ENCODE measurements at regions not wholly inside any gene's neighbourhood (a gene's known extent, or its start where the extent isn't known, plus 50 kb on each side); places are given as distances from the start of the nearest gene placed in this dataset.

DNA sequence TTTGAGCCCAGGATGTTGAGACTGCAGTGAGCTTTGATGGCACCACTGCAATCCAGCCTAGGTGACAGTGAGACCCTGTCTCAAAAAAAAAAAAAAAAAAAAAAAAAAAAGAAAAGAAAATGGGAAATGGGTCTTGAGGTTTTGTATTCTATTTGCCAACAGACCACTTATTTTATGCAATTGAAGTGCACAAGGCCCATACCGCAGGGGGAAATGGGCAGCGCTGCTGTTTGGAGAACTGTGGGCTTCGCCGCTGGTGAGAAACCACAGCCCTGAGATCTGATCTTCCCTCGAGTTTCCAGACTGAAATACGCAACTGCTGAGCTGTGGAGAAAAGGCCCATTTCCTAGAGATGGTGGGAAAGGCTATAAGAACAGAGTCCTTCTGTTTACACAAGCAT, 512.0 kb downstream of the TCERG1L start:
- no peak for DNase-seq (ENCODE audit: low spot score)

DNA sequence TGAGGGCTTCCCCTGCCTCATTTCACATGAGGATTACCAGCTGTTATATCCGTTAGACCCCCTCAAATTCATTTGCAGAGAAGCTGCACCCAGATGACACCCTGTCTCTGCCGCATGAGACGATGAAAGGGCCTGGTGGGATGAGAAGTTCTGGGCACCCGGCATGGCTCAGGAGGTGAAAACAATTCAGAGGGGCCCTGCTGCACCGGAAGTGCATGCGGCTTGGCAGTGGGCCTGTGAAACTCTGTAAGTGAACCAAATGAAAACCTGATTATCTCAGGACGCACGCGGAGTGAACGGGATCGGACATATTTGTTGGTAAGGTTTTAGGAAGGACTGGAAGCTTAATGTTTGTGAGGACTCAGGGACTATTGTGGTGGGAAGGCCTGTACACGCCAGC, 511.2 kb downstream of the TCERG1L start:
- DNase-seq (ENCODE audit: low spot score), result no peak

DNA sequence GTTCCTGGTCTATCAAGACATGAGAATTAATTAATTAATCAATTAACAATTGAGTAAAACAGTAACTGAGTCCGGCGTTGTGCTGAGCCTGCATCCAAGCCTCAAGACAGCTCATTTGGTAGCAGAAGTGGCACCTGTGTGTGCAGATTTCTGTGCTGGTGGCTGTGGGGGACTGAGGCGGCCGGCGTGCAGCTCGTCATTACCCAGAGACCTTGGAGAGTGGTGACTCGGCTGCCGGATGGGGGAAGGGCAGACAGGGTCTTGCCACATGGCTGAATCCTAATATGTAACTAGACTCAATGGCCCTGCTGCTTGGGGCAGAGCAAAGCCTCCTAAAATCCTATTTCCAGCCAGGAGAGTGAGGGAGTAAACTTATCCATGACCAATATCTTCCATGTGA, 510.2 kb downstream of the TCERG1L start:
- DNase-seq (ENCODE audit: low spot score), result no peak

DNA sequence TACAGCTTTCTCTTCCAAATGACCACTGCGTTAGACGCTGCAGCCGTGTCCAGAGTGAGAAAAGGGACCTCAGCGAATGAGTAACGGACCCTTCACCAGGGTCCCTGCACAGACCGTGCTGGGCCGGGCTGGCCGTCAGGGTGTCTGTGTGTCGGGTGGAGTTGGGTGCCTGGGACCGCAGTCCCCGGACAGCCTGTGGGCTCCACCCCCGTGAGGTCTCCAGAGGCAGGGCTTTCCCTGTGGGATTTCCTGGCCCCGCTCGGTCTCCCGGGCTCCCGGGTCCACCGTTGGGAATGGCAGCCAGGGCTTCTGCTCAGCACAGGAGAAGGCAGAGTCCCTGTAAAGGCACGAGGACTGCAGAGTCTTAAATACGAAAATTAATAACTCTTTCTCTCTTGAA, 509.7 kb downstream of the TCERG1L start:
- DNase-seq (ENCODE audit: low spot score), result no peak

DNA sequence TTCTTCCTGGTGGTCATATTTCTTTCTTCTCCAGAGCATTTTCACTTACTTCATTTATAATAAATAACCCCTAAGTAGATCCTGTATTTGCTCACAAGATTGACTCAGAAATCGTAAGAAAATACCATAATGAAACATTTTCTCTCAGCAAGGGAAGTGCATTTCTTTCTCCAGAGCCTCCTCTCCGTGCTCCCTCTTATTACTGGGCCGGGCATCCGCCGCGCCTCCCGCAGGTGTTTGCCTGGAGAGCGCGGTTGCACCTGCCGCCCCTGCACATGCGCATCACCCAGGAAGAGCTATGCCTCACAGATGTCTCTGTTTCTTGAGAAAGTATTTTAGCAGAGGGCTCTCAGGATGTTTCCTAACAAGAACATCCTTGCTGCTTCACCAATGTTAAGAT, 509.2 kb downstream of the TCERG1L start:
- DNase-seq (ENCODE audit: low spot score), result no peak

DNA sequence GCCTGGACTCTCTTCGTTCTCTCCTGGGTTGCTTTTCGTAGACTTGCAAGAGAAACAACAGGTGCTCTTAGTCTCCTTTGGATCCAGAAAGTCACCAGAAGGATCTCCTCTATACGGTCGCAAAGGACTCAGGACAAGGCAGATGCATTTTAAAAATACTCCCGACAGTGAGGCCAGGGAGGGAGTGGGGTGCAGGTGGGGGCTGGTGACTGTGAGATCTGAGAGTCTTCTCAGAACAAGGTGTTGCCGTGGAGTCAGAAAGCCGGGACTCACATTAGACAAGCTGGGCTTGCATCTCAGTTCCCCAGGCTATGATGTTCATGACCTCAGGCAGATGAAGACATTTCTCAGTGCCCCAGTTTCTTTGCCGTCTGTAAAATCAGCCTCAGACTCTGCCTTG, 507.2 kb downstream of the TCERG1L start:
- DNase-seq (ENCODE audit: low spot score), result no peak

DNA sequence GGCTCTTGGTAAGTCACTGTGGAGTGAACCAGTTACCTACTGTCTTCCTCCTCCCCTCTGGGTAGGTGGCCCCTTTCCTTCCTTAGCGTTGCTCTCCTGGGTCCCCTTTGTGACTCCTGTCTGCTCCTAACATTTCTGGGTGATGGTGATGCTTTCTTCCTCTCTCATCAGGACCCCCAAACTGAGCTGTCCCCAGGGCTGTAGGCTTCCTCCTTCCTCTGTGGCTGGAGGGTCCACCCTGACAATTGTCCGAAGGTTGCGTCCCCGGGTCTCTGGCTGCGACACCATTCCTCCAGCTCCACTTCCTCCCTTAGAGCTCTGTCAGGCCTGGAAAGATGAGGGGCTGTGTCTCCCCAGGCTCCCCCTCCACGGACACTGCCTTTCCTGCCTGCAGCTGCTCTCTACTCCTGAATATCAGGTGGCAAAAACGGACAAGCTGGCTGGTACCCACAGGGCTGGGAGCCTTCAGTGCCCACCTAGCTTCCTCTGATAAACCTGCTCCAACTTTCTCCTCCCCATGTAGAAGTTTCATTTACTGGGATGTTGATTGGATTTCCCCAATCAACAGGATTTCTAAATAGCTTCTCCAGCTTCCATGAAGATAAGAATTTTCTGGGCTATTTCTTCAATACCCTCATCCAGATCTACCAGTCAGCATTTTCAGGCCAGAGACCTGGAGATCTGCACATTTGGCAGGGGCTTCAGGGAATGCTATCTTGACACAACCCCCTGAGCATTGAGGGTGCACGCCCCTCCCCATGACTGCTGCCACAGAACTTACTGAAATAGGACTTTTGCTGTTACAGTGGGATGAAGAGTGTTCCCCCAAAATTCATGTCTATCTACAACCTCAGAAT, 506.5 kb downstream of the TCERG1L start:
- DNase-seq (ENCODE audit: low spot score), result no peak

DNA sequence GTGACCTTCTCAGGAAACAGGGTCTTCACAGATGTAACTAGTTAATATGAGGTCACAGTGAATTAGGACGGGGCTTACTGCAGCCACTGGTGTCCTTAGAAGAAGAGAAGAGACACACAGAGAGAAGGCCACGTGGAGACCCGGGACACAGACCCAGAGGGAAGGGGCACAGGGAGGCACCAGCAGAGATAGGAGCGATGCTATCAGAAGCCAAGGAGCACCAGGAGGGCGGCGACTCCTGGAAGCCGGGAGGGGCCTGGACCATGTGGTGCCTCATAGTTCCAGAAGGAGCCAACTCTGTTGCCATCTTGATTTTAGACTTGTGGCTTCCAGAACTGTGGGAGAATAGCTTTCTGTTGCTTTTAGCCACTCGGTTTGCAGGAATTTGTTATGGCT, 505.9 kb downstream of the TCERG1L start:
- no peak for DNase-seq (ENCODE audit: low spot score)

DNA sequence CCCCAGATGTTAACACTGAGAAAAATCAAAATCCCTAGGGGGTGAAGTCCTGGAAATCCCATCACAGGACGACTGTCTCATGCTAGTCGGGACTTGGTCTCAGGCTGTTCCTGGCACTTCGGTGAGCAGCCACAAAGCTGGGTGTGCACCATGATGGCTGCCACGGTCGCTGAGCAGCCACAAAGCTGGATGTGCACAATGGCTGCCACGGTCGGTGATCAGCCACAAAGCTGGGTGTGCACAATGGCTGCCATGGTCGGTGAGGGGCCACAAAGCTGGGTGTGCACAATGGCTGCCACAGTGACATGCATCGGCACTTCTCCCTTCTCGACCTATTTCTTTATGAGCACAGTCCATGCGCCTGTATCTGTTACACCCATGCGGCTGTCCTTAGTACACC, 505.1 kb downstream of the TCERG1L start:
- no peak for DNase-seq (ENCODE audit: low spot score)

DNA sequence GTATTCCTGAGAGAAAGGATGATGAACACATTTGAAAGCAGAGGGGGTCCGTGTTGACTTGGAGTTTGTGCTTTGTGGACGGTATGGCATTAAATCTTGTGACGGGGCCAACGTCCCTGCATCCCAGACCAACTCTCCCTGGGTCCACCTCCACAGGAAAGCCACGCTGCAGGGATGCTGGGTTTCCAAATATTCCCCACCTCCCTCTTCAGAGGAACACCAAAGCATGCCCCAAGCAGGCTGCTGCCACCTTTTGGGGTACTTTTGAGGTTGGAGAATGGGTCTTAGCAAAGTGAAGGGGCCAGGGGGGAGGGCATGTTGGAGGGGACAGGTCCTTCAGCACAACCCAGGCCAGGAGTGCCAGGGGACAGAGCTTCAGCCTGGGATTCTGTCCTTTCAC, 504.4 kb downstream of the TCERG1L start:
- no peak for DNase-seq (ENCODE audit: low spot score)

DNA sequence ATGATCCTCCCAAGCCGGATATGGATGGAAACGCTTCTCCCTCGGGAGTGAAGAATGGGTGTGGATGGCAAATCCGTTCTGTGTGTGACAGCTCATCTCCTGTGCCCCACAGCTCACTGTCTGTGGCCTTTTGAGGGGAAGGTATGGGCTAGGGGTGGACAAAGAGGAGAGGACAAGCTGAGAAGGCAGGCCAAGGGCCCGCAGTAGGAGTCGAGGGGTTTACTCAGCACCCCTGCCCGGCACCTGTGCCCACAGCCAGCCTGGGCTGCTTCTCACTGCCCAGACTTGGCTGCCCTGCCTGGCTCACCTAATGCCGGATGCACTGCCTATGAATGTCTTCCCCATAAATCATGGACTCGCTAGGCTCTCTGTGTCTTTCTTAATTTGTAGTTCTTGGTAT, 503.8 kb downstream of the TCERG1L start:
- DNase-seq (ENCODE audit: low spot score), result no peak

DNA sequence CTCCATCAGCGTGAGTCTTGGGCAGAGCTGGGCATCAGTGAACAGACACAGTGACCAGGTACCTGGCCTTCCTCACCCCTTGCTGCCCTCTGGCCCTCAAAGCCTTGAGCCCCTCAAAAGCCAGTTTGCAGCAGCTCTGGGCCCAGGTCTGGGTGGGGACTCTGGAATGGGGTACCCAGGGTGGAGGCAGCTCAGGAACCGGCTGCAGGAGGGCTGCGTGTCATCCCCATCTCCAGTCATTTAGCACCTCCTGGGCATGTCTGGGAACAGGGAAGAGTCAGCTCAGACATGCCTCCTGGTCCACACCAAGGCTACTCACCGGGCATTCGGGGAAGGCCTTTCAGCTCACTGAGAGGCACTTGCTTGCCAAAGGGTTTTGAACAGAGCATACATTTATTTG, 503.3 kb downstream of the TCERG1L start:
- DNase-seq (ENCODE audit: low spot score), result no peak

DNA sequence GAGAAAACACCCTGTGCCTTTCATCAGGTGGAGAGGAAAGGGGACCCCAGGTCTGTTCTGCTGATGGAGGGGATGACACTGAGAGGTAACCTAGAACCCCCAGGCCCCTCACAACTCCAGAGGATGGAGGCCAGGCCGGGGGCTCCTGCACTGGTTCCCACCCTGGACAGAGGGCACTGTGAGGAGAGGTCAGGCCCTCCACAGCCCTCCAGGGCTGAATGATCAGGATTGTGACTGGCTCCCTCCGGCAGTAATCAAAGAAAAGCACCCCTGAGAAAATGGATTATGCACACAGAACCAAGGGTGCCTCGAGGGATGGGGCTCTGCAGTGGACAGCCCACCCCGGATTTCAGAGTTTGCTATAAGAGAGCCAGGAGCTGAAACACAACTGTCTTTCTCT, 502.8 kb downstream of the TCERG1L start:
- DNase-seq (ENCODE audit: low spot score), result no peak

DNA sequence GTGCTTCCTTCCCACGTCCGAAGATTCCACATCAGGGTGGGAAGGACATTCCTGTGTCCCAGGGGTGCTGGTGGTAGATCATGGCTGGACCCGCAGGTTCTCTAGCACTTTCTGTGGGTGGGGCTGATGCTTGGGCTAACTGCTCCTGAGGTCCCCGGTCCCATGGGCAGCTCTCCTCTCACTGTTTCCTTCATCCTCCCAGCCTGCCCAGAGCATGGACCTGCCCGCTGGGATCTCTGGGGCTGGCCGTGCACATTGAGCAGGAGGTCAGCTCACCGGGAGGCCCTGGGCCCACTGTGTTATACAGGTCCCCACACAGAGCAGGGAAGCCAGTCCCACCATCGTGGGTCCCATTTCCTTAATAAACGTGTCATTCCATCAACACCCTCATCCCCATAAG, 502.3 kb downstream of the TCERG1L start:
- DNase-seq (ENCODE audit: low spot score), result no peak

DNA sequence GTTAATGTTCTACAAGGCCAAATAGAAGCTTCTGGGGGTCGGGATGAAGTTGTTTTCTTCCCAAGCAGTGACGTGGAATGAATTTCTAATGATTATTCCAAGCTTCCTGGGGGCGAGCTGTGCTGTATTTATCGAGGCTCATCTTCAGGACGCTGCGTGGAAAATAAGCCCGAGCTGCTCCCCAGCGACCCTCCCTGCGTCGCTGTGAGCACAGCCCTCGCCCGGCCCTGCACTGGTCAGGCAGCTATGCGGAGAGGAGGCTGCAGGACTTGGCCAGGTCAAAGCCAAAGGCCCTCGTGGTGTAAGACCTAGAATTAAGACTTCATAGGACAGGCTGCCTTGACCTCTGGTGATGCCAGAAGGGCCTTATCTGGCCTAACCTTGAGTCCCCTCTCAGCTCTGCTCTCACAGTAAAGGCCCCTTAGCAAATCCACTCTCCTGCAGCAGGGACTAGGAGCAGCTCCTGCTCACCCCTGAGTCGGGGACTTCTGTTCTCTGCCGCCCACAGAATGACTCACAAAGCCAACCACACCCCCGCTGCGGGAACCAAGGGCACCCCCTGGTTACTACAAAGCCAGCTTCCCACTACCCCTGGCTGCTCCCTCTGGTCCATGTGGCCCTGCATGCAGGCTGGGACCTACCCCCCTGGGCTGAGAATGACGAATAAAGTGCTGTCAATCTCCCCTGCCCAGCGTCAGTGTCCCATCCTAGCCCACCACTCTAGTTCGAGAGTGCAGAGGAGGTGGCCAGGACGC, 501.6 kb downstream of the TCERG1L start:
- no peak for DNase-seq (ENCODE audit: low spot score)

DNA sequence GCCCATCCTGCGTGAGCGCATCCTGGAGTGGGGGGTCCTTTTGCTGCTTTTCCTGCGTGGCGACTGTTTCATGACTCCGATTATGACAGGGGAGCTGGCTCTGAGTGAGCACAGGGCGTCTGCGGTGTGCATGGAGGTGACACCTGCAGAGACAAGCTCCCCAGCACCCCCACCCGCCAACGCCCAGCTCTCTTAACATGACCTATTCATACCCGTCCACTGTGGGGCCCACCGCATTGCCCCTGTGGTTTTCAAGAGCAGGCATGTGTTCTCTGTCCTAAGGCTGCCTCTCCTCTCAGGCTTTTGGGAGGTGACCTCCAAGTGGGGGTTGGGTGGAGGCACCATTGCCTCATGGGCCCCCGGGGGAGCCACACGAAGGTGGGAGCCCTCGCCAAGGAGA, 500.7 kb downstream of the TCERG1L start:
- no peak for DNase-seq (ENCODE audit: low spot score)

DNA sequence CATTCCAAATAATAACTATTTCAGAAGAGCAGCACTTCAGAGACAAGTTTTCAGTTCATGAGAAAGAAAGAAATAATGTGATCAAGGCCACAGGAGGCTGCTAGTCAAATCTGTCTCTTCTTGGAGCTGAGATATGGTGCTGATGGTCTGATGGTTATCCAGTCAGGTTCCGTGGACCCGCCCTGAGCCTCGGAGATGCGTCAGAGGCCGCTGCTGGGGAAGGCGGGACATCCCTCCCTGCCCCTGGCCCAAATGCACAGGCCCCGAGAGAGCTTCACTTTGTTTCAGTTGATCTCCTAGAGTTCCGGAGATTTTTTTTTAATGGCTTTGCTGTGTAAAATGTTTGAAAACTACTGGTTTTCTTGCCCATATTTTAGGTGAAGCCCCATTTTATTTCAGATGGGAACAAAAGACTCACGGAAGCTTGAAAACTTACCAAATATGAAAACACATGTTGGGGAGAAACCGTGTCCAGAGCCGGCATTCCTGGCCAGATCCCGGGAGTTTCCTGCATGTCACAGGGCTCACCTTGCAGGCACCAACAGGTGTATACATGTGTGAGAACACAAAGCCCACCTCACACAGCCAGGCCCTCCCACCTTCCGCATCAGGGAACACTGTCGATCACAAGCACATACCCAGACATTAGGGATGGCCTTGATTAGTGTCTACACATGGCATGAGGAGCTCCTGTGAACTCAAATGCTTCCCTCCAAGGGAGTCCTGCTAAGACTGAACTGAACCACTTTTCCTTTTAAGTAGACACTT, 499.0 kb downstream of the TCERG1L start:
- no peak for DNase-seq (ENCODE audit: low spot score)

DNA sequence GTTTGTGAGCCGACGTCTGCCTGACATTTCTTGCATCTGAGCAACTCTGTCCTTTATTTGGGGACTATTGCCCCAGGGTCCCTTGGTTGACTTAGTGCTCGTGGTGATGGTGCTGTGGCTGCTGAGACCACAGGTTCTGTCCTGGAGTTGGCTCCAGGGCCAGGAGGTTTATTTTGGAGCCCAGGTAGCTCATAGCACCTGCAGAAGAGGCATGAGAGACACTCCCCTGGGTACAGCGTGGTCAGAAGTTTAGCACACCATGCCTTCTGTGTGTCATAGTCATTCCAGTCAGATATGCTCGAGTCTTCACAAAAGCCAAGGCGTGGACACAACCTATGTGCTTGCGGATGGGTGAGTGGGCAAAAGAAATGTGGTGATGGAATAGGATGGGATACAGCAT, 496.9 kb downstream of the TCERG1L start:
- DNase-seq (ENCODE audit: low spot score), result no peak

DNA sequence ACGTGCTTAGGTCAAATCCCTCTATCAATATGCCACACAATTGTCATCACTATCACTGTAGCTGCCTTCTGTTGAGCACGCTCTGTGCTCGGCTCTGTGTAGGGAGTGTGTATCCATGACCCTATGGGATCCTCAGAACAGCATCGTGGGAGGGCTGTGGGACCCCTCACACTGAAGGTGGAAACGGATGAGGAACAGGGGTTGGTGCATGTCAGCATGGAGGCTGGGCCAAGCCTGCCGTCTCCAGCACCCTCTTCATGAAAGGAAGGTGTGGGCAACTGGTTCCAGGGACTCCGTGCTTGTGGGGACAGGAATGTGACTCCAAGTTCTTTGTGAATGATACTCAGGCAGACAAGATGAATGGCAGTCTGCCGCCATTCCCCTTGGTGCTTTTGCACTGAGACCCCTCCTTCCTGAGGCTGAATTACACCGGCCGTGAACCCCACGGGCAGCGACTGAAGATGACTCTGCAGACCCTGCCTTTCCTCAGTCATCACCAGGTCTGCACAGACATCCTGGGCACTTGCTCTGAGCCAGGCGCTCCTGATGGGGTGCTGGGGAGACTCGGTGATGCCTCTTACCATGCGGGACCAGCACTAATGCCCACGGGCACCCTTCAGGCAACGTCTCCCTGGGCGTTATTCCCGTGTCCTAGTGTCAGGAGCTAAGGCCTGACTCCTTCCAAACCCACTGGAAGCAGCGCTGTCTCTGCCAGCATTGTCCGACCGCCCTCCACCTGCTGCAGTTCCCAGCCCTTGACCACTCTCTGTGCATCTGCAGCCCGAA, 495.2 kb downstream of the TCERG1L start:
- DNase-seq (ENCODE audit: low spot score), result no peak

DNA sequence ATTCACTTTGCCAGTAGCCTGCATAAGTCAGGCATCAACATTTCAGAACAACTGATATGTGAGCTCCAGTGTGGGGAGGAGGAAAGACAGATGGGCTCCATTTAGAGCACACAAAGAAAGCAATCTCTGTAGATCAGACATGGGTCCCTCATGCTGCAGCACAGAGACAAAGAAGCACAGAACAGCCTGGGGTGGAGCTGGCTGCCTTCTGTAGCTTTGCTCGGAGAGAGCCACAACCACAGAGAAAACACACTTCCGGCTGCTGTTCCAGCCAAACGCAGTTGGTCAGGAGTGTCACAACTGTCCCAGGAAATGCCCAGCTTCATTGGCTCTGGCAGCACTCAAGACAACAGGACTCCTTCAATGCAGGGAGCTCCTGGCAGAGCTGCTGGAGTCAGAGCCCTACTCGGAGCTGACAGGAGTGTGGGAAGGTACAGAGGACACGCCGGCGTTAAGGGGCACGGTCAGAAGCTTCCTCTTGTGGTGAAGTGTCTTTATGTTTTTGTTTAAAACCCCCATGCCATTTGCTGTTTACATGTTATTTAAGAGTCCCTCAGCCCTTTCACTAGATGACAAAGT, 494.4 kb downstream of the TCERG1L start:
- DNase-seq (ENCODE audit: low spot score), result no peak

DNA sequence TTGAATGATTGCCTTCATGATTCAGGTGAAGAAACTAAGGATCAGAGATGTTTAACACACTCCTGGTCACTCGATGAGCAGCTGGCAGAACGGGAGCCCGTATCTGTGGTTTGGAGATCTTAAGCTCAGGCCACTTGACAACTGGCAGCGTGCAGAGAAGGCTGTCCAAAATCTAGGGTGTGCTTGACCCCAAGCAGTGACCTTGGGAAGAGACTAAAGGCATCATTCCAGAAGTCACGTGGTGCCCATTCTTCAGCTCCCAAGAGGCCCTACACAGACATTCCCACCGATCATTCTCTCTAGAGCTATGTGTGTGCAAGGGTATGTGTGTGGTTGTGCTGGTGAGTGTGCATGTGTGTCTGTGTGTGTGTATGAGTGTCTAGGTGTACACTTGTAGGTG, 493.8 kb downstream of the TCERG1L start:
- no peak for DNase-seq (ENCODE audit: low spot score)
